AG04450 (cell line): ENCODE measurements at regions not wholly inside any gene's neighbourhood (a gene's known extent, or its start where the extent isn't known, plus 50 kb on each side); places are given as distances from the start of the nearest gene placed in this dataset.
"Not testable (repeated sequence)": the region's sequence is repeated elsewhere in the genome, so short reads cannot be mapped to it uniquely, and the experiment has no call there.

Experiments used
- CTCF ChIA-PET: fragments of 300-600, 350-600 bp; formaldehyde crosslinking; extraction: SDS; loops from one replicate; lab custom pipeline; 2022; ENCODE audit warnings: antibody characterized with exemption, inconsistent platforms; lab: Charles Lee
- POLR2A ChIA-PET: fragments of 350-600 bp; formaldehyde crosslinking; extraction: SDS; loops from one replicate; lab custom pipeline; 2021; ENCODE audit warnings: antibody characterized with exemption, inconsistent platforms; lab: Yijun Ruan, JAX
- DNase-seq: peaks from one replicate; pipeline ENCODE4 v3.0.0-alpha.2; 2011; ENCODE audit warnings: low read depth, low spot score
- H3K27ac ChIP-seq: one replicate; pipeline ENCODE4 v1.5.1; 2012; ENCODE audit warnings: low read depth, low read length, control low read depth
- H3K27me3 ChIP-seq: one replicate; pipeline ENCODE4 v1.6.0; 2012; ENCODE audit warnings: low read length; ENCODE audit not compliant: control insufficient read depth, insufficient read depth
- H3K4me3 ChIP-seq: 2 replicates; pipeline ENCODE4 v1.5.1; 2011; ENCODE audit warnings: mild to moderate bottlenecking, low read depth, low read length, control low read depth
- H3K9me3 ChIP-seq: 2 replicates; pipeline ENCODE4 v1.5.1; 2012; ENCODE audit warnings: low read length; ENCODE audit not compliant: control insufficient read depth, insufficient read depth
- TF ChIP-seq, protein P1 (sequence below): IDR thresholded peaks from 2 replicates; pipeline ENCODE4 v1.5.1; 2011; ENCODE audit warnings: low read depth, low read length, control low read depth, inconsistent platforms

DNA sequence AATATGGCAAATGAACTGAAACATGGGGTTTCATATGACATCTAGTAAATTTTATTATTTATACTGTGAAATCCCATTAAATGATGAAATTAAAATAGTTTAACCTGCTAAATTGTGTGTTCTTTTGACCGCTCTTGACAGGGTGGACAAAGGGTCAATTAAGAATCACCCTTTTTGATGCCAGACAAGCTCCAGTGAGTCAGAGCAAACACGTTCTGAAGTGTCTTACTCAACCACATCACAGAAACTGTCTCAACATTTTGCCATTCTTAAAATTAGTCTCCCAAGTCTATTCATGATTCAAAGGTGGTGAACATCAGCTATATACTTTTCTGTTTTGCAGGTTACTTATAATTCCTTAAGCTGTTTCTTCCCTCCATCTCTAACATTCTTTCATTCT lies 213.4 kb downstream of the SPATA31A1 start:
- H3K27me3 ChIP-seq, CTCF ChIA-PET, POLR2A ChIA-PET, H3K4me3 ChIP-seq, H3K27ac ChIP-seq, H3K9me3 ChIP-seq, DNase-seq: not testable (repeated sequence)

DNA sequence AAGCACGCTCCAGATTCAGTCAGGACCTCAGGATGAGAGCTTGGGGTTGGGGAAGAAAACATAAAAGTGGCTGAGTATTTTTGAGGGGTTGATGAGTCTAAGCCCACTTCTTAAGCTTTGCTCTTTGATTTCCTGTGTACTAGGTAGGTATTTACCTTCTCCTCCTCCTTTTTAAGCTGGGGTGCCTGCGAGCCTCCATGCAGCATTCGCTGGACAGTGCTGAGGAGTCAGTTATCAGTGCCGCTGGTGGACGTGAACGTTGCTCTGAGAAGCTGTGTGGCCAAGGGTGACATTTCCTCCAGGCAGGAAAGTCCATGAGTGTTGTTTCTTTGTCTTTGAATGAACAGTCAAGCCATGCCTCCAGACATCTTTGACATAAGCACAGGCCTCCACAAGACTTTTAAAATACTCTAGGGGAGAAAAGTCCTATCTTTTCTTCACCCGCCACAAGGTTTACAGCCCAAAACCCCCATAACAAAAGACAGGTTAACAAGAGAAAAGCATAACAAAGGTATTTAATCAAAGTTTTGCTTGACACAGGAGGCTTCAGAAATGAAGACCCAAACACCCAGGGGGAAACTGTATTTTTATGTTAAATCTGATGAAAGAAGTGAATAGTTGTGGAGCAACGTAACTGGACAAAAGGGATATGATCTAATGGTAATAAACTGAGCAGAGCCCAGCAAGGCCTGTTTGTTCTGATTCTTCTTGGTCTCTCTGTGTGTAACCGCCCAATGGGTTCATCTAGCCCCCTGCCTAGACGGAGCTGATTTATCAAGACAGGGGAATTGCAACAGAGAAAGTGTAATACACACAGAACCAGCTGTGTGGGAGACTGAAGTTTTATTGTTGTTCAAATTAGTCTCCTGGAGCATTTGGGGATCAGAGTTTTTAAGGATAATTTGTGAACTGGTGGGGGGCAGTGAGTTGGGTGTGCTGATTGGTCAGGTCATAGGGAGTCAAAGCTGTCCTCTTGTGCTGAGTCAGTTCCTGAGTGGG lies 217.9 kb downstream of the SPATA31A1 start:
- CTCF ChIA-PET: not testable (repeated sequence)

DNA sequence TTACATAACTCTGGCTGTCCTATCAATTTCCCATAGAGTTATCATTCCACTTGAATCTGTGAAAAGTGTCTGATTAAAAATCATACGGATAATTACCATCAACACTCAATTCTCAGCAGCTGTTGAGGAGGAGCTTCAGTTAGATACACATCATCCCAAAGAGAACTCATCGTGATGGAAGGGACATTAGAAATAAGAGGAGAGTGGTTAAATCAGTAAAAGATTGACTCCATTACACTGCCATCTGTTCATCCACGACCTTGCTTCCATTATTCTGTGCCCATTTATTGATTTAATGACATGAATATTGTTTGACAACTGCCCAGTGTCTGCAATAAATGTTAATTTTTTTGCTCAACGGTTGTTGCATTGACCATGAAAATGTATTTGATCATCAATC lies 223.5 kb downstream of the SPATA31A1 start:
- H3K27ac ChIP-seq, DNase-seq, POLR2A ChIA-PET, CTCF ChIA-PET, H3K27me3 ChIP-seq, H3K9me3 ChIP-seq, H3K4me3 ChIP-seq: not testable (repeated sequence)

More for the DNA sequence above, 217.9 kb downstream of the SPATA31A1 start:
- H3K27ac ChIP-seq, H3K4me3 ChIP-seq, H3K27me3 ChIP-seq, H3K9me3 ChIP-seq, DNase-seq, POLR2A ChIA-PET: not testable (repeated sequence)

DNA sequence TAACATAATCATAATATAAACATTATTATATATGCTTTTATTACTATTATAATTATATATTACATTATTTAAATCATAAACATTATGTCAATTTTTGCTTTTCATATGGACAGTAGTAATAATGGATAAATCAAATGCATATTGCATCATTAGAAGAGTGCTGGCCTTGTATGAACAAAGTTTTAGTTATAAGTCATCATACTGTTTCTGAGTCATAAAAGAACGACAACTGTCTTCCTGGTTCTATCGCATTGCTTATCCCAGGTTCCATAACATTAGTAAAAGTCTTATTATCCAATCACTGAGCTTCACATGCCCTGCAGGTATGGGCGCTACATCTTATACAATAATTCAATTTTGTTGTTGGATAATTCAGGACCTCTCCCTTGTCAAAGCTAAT lies 225.8 kb downstream of the SPATA31A1 start:
- DNase-seq, H3K4me3 ChIP-seq, H3K27me3 ChIP-seq, POLR2A ChIA-PET, H3K9me3 ChIP-seq, H3K27ac ChIP-seq, CTCF ChIA-PET: not testable (repeated sequence)

DNA sequence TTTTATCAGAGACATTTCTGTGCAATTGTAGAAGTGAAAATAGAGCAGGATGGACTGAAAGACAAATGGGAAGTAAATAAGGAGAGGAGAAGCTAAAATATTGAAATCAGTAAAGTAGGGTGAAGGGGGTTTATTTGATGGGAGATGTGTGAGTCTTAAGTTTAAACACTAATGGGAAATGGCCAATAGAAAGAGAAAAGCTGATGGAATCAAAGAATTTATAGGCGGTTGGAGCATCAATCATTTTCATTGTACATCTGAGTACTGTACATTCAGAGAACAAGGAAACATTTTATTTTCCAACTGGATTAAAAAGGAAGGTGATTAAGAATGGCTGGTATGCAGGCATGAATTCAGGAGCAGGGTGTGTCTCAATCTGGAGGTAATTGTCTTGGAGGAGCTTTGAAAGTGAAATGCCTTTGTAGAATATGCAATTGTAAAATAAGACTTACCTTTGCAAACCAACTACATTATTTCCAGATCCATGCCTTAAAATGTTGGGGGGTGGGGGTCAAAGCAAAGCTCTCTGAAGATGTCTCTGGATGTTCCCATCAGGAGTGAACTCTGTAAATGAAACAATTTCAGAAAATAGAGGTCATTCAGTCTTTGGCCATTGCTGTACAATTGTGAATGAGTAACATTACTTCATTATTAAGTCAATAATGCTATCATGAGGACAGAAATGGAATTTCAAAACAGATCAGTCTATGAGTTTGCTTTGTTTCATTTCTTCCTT lies 227.4 kb downstream of the SPATA31A1 start:
- H3K27ac ChIP-seq, CTCF ChIA-PET, H3K27me3 ChIP-seq, POLR2A ChIA-PET, DNase-seq, H3K4me3 ChIP-seq: not testable (repeated sequence)
- peaks cover 10% of the 10 kb centered on the region for H3K9me3 ChIP-seq

DNA sequence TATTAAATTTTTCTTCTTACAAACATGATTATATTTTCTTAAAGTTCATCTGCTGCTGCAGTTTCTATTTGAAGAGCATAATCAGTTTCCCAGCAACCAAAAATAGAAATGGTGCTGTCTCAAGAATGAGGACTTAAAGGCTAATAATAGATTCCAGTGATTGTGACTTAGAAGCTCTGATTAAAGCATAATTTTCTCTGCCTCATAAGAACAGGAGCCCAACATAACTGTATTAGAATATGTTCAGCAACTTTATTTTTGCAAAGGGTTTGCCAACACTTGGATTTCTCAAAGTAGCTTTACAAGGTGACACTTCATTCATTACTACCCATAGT lies 227.9 kb downstream of the SPATA31A1 start:
- H3K9me3 ChIP-seq: peaks cover 15% of the 10 kb centered on the region
- CTCF ChIA-PET, H3K4me3 ChIP-seq, POLR2A ChIA-PET, DNase-seq, H3K27ac ChIP-seq, H3K27me3 ChIP-seq: not testable (repeated sequence)

DNA sequence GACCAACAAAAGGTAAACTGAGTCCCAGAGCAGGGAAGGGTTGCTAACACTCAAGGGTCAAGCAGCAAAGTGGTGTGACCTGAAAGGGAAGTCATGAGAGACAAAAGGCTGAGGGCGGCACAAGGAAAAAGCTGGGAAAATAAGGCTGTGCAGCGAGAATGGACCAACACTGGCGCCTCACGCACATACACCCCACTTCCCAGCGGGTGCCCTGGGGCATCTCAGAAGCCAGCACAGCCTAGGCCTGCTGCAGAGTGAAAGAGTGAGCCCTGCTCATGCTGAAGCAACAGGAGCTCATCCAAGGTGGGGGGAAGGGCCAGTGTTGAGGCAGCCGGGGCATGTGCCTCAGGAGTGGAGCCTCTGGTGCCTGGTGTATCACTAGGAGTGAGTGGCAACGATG lies 229.8 kb downstream of the SPATA31A1 start:
- POLR2A ChIA-PET, DNase-seq, H3K27me3 ChIP-seq, CTCF ChIA-PET, H3K4me3 ChIP-seq, H3K27ac ChIP-seq: not testable (repeated sequence)
- peaks cover 16% of the 10 kb centered on the region for H3K9me3 ChIP-seq

DNA sequence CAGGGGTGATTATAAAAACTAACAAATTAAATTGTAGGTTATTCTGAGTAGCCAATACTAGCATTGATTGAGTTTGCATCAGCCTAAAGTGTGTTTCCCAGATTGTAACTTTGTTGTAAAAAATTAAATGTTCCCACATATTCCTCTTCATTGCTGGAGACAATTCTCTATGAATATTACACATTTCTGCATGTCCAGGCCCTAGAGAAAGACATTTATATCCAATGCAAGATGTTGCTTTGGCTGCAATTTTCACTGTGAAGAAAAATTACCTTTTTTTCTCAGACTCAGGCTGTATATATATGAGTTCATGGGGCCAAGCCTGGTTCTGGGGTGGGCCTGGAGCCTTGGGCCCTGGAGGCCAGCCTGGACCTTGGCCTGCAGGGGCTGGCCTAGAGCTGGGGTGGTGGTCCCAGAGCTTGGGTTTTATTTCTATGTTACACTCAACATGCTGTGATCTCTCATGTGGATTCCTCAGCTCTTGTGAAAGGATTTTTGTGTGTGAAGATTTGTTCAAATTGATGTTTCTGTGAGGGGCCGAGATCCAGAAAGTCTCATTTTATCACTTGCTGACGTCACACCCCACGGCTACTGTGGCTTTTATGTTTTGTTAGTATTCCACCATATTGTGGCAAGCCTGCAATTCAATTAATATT lies 232.5 kb downstream of the SPATA31A1 start:
- Histone ChIP-seq H3K27me3 (no peaks in the 10 kb centered on the region), H3K4me3 (no peak overlapping the region), H3K27ac (peak overlapping the region; percentile 11), H3K9me3 (peaks cover 16% of the 10 kb centered on the region)
- ChIA-PET POLR2A (no interaction called here), CTCF (no interaction called here)
- no peak for DNase-seq
- TF ChIP-seq, protein P1, sequence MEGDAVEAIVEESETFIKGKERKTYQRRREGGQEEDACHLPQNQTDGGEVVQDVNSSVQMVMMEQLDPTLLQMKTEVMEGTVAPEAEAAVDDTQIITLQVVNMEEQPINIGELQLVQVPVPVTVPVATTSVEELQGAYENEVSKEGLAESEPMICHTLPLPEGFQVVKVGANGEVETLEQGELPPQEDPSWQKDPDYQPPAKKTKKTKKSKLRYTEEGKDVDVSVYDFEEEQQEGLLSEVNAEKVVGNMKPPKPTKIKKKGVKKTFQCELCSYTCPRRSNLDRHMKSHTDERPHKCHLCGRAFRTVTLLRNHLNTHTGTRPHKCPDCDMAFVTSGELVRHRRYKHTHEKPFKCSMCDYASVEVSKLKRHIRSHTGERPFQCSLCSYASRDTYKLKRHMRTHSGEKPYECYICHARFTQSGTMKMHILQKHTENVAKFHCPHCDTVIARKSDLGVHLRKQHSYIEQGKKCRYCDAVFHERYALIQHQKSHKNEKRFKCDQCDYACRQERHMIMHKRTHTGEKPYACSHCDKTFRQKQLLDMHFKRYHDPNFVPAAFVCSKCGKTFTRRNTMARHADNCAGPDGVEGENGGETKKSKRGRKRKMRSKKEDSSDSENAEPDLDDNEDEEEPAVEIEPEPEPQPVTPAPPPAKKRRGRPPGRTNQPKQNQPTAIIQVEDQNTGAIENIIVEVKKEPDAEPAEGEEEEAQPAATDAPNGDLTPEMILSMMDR: no peak
